A549 (cell line): ENCODE measurements at regions not wholly inside any gene's neighbourhood (a gene's known extent, or its start where the extent isn't known, plus 50 kb on each side); places are given as distances from the start of the nearest gene placed in this dataset.

Experiments
- CEBPB ChIP-seq, 2 experiments: fragments of >200 bp in 1 of 2; sonication (Bioruptor Twin) in 1 of 2; formaldehyde crosslinking in 1 of 2; IDR thresholded peaks; 2 replicates each; pipeline ENCODE4 v1.6.1; 2012 to 2016
- CTCF ChIP-seq: fragments of >200 bp; sonication (Bioruptor Twin); formaldehyde crosslinking; IDR thresholded peaks from 3 replicates; pipeline ENCODE4 v1.5.1; 2016
- HEYL ChIP-seq: fragments of 250-450 bp; sonication (Bioruptor Pico); IDR thresholded peaks from 2 replicates; pipeline ENCODE4 v1.8.0; 2021; ENCODE audit warnings: mild to moderate bottlenecking, moderate library complexity
- NR3C1 ChIP-seq: fragments of >200 bp; sonication (Bioruptor Twin); formaldehyde crosslinking; IDR thresholded peaks from 3 replicates; pipeline ENCODE4 v1.6.1; 2017
- POLR2A ChIP-seq: IDR thresholded peaks from 2 replicates; pipeline ENCODE4 v1.6.1; 2012; ENCODE audit warnings: mild to moderate bottlenecking, low read length
- RNF2 ChIP-seq: fragments of 200-600 bp; sonication (generic); IDR thresholded peaks from 2 replicates; pipeline ENCODE4 v1.6.1; 2016; ENCODE audit warnings: low read depth, mild to moderate bottlenecking, antibody characterized with exemption, moderate library complexity, borderline replicate concordance

- TF ChIP-seq RNF2: no peak
- no peak for TF ChIP-seq CTCF
- no peak for TF ChIP-seq HEYL
- no peak for TF ChIP-seq POLR2A
- TF ChIP-seq NR3C1: no peak
- no peak for TF ChIP-seq CEBPB (IDR thresholded peaks at IDR 0.05)
Measured at GRCh38 chr11:19651028-19651427, 61.6 kb upstream of the NAV2 start.
